ENCODE measurements at regions not wholly inside any gene's neighbourhood (a gene's known extent, or its start where the extent isn't known, plus 50 kb on each side); places are given as distances from the start of the nearest gene placed in this dataset.

- DNase-seq (ENCODE audit: low read depth), result peak; percentile 91
- TF ChIP-seq, protein P1, sequence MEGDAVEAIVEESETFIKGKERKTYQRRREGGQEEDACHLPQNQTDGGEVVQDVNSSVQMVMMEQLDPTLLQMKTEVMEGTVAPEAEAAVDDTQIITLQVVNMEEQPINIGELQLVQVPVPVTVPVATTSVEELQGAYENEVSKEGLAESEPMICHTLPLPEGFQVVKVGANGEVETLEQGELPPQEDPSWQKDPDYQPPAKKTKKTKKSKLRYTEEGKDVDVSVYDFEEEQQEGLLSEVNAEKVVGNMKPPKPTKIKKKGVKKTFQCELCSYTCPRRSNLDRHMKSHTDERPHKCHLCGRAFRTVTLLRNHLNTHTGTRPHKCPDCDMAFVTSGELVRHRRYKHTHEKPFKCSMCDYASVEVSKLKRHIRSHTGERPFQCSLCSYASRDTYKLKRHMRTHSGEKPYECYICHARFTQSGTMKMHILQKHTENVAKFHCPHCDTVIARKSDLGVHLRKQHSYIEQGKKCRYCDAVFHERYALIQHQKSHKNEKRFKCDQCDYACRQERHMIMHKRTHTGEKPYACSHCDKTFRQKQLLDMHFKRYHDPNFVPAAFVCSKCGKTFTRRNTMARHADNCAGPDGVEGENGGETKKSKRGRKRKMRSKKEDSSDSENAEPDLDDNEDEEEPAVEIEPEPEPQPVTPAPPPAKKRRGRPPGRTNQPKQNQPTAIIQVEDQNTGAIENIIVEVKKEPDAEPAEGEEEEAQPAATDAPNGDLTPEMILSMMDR (conservative IDR thresholded peaks at IDR 0.05; ENCODE audit: low read depth, low read length), result no peak
These were observed 195.5 kb downstream of the SIM1 start for GRCh38 chr6:100269189-100269588.

GRCh38 chr6:100268326-100268725 is 196.4 kb downstream of the SIM1 start:
- TF ChIP-seq, protein P1 (conservative IDR thresholded peaks at IDR 0.05; ENCODE audit: low read depth, low read length), result peak; percentile 15

More at GRCh38 chr6:100269189-100269588, 195.5 kb downstream of the SIM1 start:
- H3K4me3 ChIP-seq (ENCODE audit: low read depth, low read length), result no peak overlapping the region

DNA sequence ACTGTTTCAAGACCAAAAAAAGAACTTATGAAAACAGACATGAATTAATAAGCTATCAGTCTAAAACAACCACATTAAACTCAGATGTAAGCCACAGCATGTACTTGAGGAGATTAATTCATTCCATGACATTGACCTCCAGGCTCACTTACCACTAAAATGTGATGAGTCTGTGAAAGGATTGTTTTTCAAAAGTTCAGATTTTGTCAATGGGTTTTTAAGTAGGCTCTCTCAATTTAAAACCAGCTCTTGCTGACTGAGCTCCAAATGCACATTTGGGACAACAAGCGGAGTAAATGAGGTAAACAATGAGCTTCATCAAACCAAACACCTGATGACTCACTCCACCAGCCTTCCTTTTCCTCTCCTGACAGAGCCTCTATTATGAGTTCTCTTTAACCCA is 197.0 kb downstream of the SIM1 start:
- no peak overlapping the region for H3K4me3 ChIP-seq (ENCODE audit: low read depth, low read length)
- peak; percentile 77 for DNase-seq (ENCODE audit: low read depth)
- TF ChIP-seq, protein P1 (conservative IDR thresholded peaks at IDR 0.05; ENCODE audit: low read depth, low read length), result no peak

More at GRCh38 chr6:100268326-100268725, 196.4 kb downstream of the SIM1 start:
- H3K4me3 ChIP-seq (ENCODE audit: low read depth, low read length), result no peak overlapping the region
- peak; percentile 62 for DNase-seq (ENCODE audit: low read depth)

GRCh38 chr6:100266494-100267401 is 198.0 kb downstream of the SIM1 start:
- TF ChIP-seq, protein P1 (conservative IDR thresholded peaks at IDR 0.05; ENCODE audit: low read depth, low read length), result no peak
- no peak for DNase-seq (ENCODE audit: low read depth)
- H3K4me3 ChIP-seq (ENCODE audit: low read depth, low read length), result no peak overlapping the region

DNA sequence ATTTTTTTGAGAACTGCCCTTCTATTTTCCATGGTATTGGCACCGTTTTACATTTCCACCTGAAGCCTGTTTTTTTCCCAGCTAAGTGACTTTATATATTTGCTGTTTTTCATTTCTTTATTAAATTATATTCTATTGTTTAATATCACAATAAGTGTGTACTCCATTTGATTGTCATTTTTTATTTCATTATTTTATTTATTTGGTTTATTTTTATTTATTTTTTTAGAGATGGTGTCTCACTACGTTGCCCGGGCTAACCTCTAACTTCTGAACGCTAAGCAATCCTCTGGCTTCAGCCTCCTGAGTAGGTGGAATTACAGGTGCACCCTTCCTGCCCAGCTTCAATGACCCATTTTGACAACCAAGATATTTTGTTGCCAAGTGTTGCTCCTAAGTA is 202.6 kb downstream of the SIM1 start:
- no peak overlapping the region for H3K4me3 ChIP-seq (ENCODE audit: low read depth, low read length)
- TF ChIP-seq, protein P1 (conservative IDR thresholded peaks at IDR 0.05; ENCODE audit: low read depth, low read length), result no peak
- DNase-seq (ENCODE audit: low read depth), result no peak

GRCh38 chr6:100261486-100261885 is 203.2 kb downstream of the SIM1 start:
- DNase-seq (ENCODE audit: low read depth), result no peak
- TF ChIP-seq, protein P1 (conservative IDR thresholded peaks at IDR 0.05; ENCODE audit: low read depth, low read length), result no peak
- H3K4me3 ChIP-seq (ENCODE audit: low read depth, low read length), result no peak overlapping the region

- no peak for DNase-seq (ENCODE audit: low read depth)
- no peak overlapping the region for H3K4me3 ChIP-seq (ENCODE audit: low read depth, low read length)
- TF ChIP-seq, protein P1 (conservative IDR thresholded peaks at IDR 0.05; ENCODE audit: low read depth, low read length), result no peak
These were observed 204.1 kb downstream of the SIM1 start for GRCh38 chr6:100260584-100260983.

All from choroid plexus epithelial cell (primary cell).